GM19035 (cell line): ENCODE measurements at regions not wholly inside any gene's neighbourhood (a gene's known extent, or its start where the extent isn't known, plus 50 kb on each side); places are given as distances from the start of the nearest gene placed in this dataset.
"Not testable (repeated sequence)": the region's sequence is repeated elsewhere in the genome, so short reads cannot be mapped to it uniquely, and the experiment has no call there.

Experiments used
- ATAC-seq: cut with Tn5 transposase; IDR thresholded peaks from one replicate; pipeline ENCODE4 v1.9.1; 2021; ENCODE audit not compliant: unreplicated experiment

GRCh38 chr3:76505202-76505845 lies 534.6 kb upstream of the ROBO2 start:
- no peak for ATAC-seq

- no peak for ATAC-seq
These were observed 530.6 kb upstream of the ROBO2 start for GRCh38 chr3:76509179-76509830.

GRCh38 chr3:76514836-76515235 lies 525.1 kb upstream of the ROBO2 start:
- no peak for ATAC-seq

- ATAC-seq, result no peak
These were observed 516.6 kb upstream of the ROBO2 start for GRCh38 chr3:76523337-76523736.

GRCh38 chr3:76525726-76526125 lies 514.2 kb upstream of the ROBO2 start:
- no peak for ATAC-seq

- ATAC-seq, result no peak
These were observed 512.1 kb upstream of the ROBO2 start for GRCh38 chr3:76527773-76528172.

- ATAC-seq, result no peak
These were observed 507.6 kb upstream of the ROBO2 start for GRCh38 chr3:76532158-76532822.

GRCh38 chr3:76533710-76534109 lies 506.2 kb upstream of the ROBO2 start:
- peak; percentile 51 for ATAC-seq

- not testable (repeated sequence) for ATAC-seq
These were observed 502.0 kb upstream of the ROBO2 start for GRCh38 chr3:76537857-76538256.

- ATAC-seq, result no peak
These were observed 492.2 kb upstream of the ROBO2 start for GRCh38 chr3:76547674-76548073.

- no peak for ATAC-seq
These were observed 489.2 kb upstream of the ROBO2 start for GRCh38 chr3:76550522-76551201.

- no peak for ATAC-seq
These were observed 488.2 kb upstream of the ROBO2 start for GRCh38 chr3:76551739-76552138.

GRCh38 chr3:76552653-76553052 lies 487.2 kb upstream of the ROBO2 start:
- no peak for ATAC-seq

- no peak for ATAC-seq
These were observed 485.2 kb upstream of the ROBO2 start for GRCh38 chr3:76554707-76555106.

- ATAC-seq, result no peak
These were observed 478.2 kb upstream of the ROBO2 start for GRCh38 chr3:76561494-76562236.

- ATAC-seq, result no peak
These were observed 474.2 kb upstream of the ROBO2 start for GRCh38 chr3:76565496-76566210.

- no peak for ATAC-seq
These were observed 473.7 kb upstream of the ROBO2 start for GRCh38 chr3:76566211-76566534.

- no peak for ATAC-seq
These were observed 473.0 kb upstream of the ROBO2 start for GRCh38 chr3:76566904-76567303.

GRCh38 chr3:76570436-76571057 lies 469.4 kb upstream of the ROBO2 start:
- ATAC-seq, result no peak

- ATAC-seq, result no peak
These were observed 463.7 kb upstream of the ROBO2 start for GRCh38 chr3:76576201-76576600.
